Mucosa of stomach (tissue), 1 donor: ENCODE measurements at regions not wholly inside any gene's neighbourhood (a gene's known extent, or its start where the extent isn't known, plus 50 kb on each side); places are given as distances from the start of the nearest gene placed in this dataset.
A peak's percentile ranks its signal among the peaks of the same experiment; 100 is the strongest.

Experiments
- H3K27me3 ChIP-seq: one replicate; pipeline ENCODE4 v1.7.0; 2013; ENCODE audit warnings: mild to moderate bottlenecking, low read length; ENCODE audit not compliant: control insufficient read depth, insufficient read depth
- H3K36me3 ChIP-seq: one replicate; pipeline ENCODE4 v1.7.0; 2013; ENCODE audit warnings: low read length; ENCODE audit not compliant: control insufficient read depth, insufficient read depth
- H3K4me1 ChIP-seq: one replicate; pipeline ENCODE4 v1.7.0; 2013; ENCODE audit warnings: mild to moderate bottlenecking, low read length; ENCODE audit not compliant: control insufficient read depth, insufficient read depth
- H3K4me3 ChIP-seq: one replicate; pipeline ENCODE4 v1.7.0; 2013; ENCODE audit warnings: low read length
- H3K9ac ChIP-seq: one replicate; pipeline ENCODE4 v1.7.0; 2013; ENCODE audit warnings: mild to moderate bottlenecking, low read length, moderate library complexity
- H3K9me3 ChIP-seq: one replicate; pipeline ENCODE4 v1.7.0; 2013; ENCODE audit warnings: mild to moderate bottlenecking, low read length, moderate library complexity; ENCODE audit not compliant: control insufficient read depth
- donor health status: Pancreatic carcinoma.

GRCh38 chr3:177282119-177282655, 84.9 kb upstream of the TBL1XR1 start:
- no peak overlapping the region for H3K9ac ChIP-seq
- peaks cover 20% of the 10 kb centered on the region for H3K4me1 ChIP-seq
- H3K36me3 ChIP-seq: no peaks in the 10 kb centered on the region
- H3K27me3 ChIP-seq: no peaks in the 10 kb centered on the region
- H3K9me3 ChIP-seq: no peaks in the 10 kb centered on the region
- H3K4me3 ChIP-seq: no peak overlapping the region

GRCh38 chr3:177283983-177284382, 86.7 kb upstream of the TBL1XR1 start:
- Histone ChIP-seq H3K4me1 (peaks cover 19% of the 10 kb centered on the region), H3K27me3 (no peaks in the 10 kb centered on the region), H3K36me3 (no peaks in the 10 kb centered on the region), H3K9me3 (no peaks in the 10 kb centered on the region), H3K9ac (no peak overlapping the region), H3K4me3 (no peak overlapping the region)

GRCh38 chr3:177284383-177284881, 87.2 kb upstream of the TBL1XR1 start:
- no peak overlapping the region for H3K4me3 ChIP-seq
- no peaks in the 10 kb centered on the region for H3K36me3 ChIP-seq
- H3K9ac ChIP-seq: no peak overlapping the region
- no peaks in the 10 kb centered on the region for H3K27me3 ChIP-seq
- no peaks in the 10 kb centered on the region for H3K9me3 ChIP-seq
- H3K4me1 ChIP-seq: peaks cover 15% of the 10 kb centered on the region

GRCh38 chr3:177286034-177286433, 88.8 kb upstream of the TBL1XR1 start:
- Histone ChIP-seq H3K4me1 (peaks cover 15% of the 10 kb centered on the region), H3K36me3 (no peaks in the 10 kb centered on the region), H3K9ac (no peak overlapping the region), H3K27me3 (no peaks in the 10 kb centered on the region), H3K9me3 (no peaks in the 10 kb centered on the region), H3K4me3 (no peak overlapping the region)

GRCh38 chr3:177287231-177287630, 89.9 kb upstream of the TBL1XR1 start:
- Histone ChIP-seq H3K9me3 (no peaks in the 10 kb centered on the region), H3K36me3 (no peaks in the 10 kb centered on the region), H3K27me3 (no peaks in the 10 kb centered on the region), H3K9ac (no peak overlapping the region), H3K4me3 (no peak overlapping the region), H3K4me1 (peaks cover 15% of the 10 kb centered on the region)

- Histone ChIP-seq H3K4me3 (no peak overlapping the region), H3K27me3 (no peaks in the 10 kb centered on the region), H3K36me3 (no peaks in the 10 kb centered on the region), H3K4me1 (peaks cover 38% of the 10 kb centered on the region), H3K9me3 (no peaks in the 10 kb centered on the region), H3K9ac (no peak overlapping the region)
These were observed 93.4 kb upstream of the TBL1XR1 start for GRCh38 chr3:177290633-177291032.

GRCh38 chr3:177294221-177294620, 96.9 kb upstream of the TBL1XR1 start:
- peaks cover 40% of the 10 kb centered on the region for H3K4me1 ChIP-seq
- H3K9me3 ChIP-seq: no peaks in the 10 kb centered on the region
- H3K36me3 ChIP-seq: no peaks in the 10 kb centered on the region
- H3K27me3 ChIP-seq: no peaks in the 10 kb centered on the region
- H3K4me3 ChIP-seq: no peak overlapping the region
- no peak overlapping the region for H3K9ac ChIP-seq

GRCh38 chr3:177295116-177295515, 97.8 kb upstream of the TBL1XR1 start:
- Histone ChIP-seq H3K9ac (no peak overlapping the region), H3K27me3 (no peaks in the 10 kb centered on the region), H3K9me3 (no peaks in the 10 kb centered on the region), H3K4me3 (no peak overlapping the region), H3K36me3 (no peaks in the 10 kb centered on the region), H3K4me1 (peaks cover 47% of the 10 kb centered on the region)

GRCh38 chr3:177299250-177299649, 102.0 kb upstream of the TBL1XR1 start:
- H3K36me3 ChIP-seq: no peaks in the 10 kb centered on the region
- peaks cover 44% of the 10 kb centered on the region for H3K4me1 ChIP-seq
- no peaks in the 10 kb centered on the region for H3K9me3 ChIP-seq
- no peak overlapping the region for H3K9ac ChIP-seq
- no peak overlapping the region for H3K4me3 ChIP-seq
- H3K27me3 ChIP-seq: no peaks in the 10 kb centered on the region

GRCh38 chr3:177300039-177300833, 103.0 kb upstream of the TBL1XR1 start:
- no peaks in the 10 kb centered on the region for H3K27me3 ChIP-seq
- no peak overlapping the region for H3K9ac ChIP-seq
- no peaks in the 10 kb centered on the region for H3K36me3 ChIP-seq
- no peaks in the 10 kb centered on the region for H3K9me3 ChIP-seq
- H3K4me3 ChIP-seq: no peak overlapping the region
- peaks cover 34% of the 10 kb centered on the region for H3K4me1 ChIP-seq

GRCh38 chr3:177300842-177301241, 103.6 kb upstream of the TBL1XR1 start:
- Histone ChIP-seq H3K9me3 (no peaks in the 10 kb centered on the region), H3K27me3 (no peaks in the 10 kb centered on the region), H3K4me1 (peaks cover 28% of the 10 kb centered on the region), H3K4me3 (no peak overlapping the region), H3K9ac (peak overlapping the region; percentile 5), H3K36me3 (no peaks in the 10 kb centered on the region)

- H3K27me3 ChIP-seq: no peaks in the 10 kb centered on the region
- no peaks in the 10 kb centered on the region for H3K9me3 ChIP-seq
- H3K36me3 ChIP-seq: no peaks in the 10 kb centered on the region
- no peak overlapping the region for H3K4me3 ChIP-seq
- H3K4me1 ChIP-seq: peaks cover 2% of the 10 kb centered on the region
- no peak overlapping the region for H3K9ac ChIP-seq
These were observed 109.0 kb upstream of the TBL1XR1 start for GRCh38 chr3:177306252-177306651.
